GM12874 (cell line): ENCODE measurements at regions not wholly inside any gene's neighbourhood (a gene's known extent, or its start where the extent isn't known, plus 50 kb on each side); places are given as distances from the start of the nearest gene placed in this dataset.

Experiments used
- CTCF ChIP-seq: IDR thresholded peaks from 2 replicates; pipeline ENCODE4 v1.5.1; 2011; ENCODE audit warnings: low read depth, mild to moderate bottlenecking, control low read depth, low read length, moderate library complexity; ENCODE audit not compliant: insufficient read depth

GRCh38 chr16:85171759-85172454 lies 59.6 kb upstream of the CIBAR2 start:
- no peak for TF ChIP-seq CTCF

GRCh38 chr16:85172455-85173145 lies 60.3 kb upstream of the CIBAR2 start:
- 0 out of 2 replicates have a peak, but pooled peaks have one; percentile 20 for TF ChIP-seq CTCF

GRCh38 chr16:85173146-85173980 lies 61.1 kb upstream of the CIBAR2 start:
- no peak for TF ChIP-seq CTCF

- TF ChIP-seq CTCF, result no peak
These were observed 61.9 kb upstream of the CIBAR2 start for GRCh38 chr16:85173981-85174751.

- TF ChIP-seq CTCF, result no peak
These were observed 62.8 kb upstream of the CIBAR2 start for GRCh38 chr16:85174871-85175723.

GRCh38 chr16:85175724-85176233 lies 63.5 kb upstream of the CIBAR2 start:
- TF ChIP-seq CTCF, result no peak
